Activated effector memory CD4-positive, alpha-beta T cell treated with anti-CD3 and anti-CD28 coated beads, Interleukin-2, amount 50 U/mL, for 16 hours (primary cell): ENCODE measurements at regions not wholly inside any gene's neighbourhood (a gene's known extent, or its start where the extent isn't known, plus 50 kb on each side); places are given as distances from the start of the nearest gene placed in this dataset.
"Not testable (repeated sequence)": the region's sequence is repeated elsewhere in the genome, so short reads cannot be mapped to it uniquely, and the experiment has no call there.

Experiments
- DNase-seq: peaks from one replicate; pipeline ENCODE4 v3.0.0-alpha.2; 2020

DNA sequence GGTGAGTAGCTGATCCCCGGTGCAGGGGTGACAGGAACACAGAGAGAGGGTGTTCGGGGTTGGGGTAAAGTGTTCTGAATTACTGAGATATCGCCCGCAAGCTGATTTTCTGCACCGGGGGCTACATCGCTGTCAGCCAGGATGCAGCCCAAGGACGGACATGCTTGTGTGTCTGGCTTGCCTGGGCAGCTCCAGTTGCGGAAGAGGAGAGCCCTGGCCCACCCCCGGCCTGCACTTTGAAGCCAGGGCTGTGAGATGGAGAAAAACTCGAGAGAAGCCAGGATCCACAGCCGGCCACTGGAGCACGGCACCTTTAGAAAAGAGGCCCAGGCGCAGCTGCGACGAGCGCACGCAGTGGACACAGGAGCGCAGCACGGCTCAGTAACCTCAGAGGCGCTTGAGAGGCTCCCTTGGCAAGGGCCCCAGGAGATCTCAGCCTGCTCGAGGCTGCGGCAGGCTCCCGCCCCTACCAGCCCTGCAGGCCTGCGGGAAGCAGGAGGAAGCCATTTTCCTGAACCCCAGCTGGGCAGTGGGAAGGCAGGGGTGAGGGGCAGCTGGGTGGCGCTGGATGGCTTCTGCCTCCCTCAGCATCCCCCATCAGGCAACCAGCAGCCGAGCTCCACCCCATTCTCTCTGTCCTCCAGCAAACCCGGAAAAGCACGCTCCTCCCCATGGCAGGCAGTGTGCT lies 59.2 kb downstream of the C9orf50 start:
- no peak for DNase-seq

DNA sequence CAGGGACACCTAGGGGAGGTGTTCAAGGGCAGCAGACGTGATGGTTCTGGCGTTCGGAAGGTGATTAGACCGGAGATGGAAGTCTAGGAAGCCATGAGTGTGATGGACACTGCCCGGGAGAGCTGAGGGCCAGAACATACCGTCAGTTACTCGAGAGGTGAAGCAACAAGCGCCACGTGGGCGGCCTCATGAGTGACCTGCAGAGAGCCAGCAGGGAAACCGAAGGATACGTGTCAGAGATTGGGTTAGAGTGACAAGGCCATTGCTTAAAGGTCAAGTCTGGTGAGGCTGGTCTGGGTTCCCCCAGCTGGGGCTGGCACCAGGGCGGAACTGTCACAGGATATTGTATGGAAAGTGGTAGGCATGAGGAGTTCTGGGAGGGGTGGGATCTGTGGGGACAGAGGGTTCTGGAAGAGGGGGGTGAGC lies 60.0 kb downstream of the C9orf50 start:
- DNase-seq: no peak

DNA sequence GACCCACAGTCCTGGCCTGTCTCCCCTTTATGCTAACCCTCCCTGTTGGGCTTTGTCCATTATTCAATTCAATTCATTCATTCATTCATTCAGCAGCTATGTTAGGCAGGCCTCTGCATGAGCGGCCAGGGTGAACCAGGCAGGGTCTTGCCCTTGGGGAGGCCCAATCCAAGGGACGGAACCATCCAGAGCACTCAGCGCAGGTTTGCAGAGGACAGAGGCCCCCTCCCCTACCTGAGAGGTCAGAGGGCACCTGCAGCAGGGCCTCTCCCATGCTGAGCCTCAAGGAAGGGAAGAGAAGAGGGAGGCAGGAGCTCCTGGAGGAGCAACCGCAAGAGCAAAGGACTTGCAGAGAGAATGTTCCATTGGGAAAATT lies 61.4 kb downstream of the C9orf50 start:
- no peak for DNase-seq

DNA sequence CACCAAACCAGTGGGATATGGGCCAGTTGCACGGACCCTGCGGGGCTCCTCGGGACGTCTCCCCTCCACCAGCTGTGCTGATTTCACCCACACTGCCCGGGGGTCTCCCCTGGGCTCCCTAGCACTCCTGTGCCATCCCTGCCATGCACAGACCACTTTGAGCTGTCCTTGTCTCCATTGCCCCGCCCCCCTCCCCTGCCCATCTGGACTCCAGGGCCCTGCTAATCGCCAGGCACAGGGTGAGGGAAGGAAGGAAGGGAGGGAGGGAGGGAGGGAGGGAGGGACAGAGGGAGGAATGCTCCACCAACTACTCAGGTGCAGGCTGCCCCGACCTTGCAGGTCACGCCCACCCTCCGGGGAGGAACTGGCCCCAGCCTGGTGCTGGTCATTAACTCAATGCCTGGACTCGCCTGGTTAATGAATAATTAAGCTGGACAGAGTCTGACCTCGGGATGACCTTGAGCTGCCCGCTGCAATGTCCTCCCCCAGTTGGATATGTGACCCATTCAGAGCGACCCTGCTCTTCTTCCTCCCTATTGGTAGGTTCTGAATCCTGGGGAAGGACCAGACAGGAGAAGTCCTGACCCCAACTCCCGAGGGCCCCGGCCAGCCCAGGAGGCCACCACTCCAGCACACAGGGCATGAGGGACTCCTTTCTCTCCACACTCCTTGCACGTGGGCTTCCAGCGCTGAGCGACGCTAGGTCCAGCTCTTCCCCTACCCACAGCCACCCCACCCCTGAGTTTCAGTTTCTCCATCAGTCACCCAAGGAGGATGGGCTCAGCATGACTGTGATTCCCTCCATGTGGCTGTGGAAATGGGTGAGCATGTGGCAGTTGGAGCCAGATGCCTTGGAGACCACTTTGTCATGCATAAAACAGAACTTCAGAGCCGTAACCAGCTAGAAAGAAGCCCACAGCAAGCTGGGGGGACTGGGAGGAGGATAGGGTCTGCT lies 62.1 kb downstream of the C9orf50 start:
- DNase-seq: no peak

DNA sequence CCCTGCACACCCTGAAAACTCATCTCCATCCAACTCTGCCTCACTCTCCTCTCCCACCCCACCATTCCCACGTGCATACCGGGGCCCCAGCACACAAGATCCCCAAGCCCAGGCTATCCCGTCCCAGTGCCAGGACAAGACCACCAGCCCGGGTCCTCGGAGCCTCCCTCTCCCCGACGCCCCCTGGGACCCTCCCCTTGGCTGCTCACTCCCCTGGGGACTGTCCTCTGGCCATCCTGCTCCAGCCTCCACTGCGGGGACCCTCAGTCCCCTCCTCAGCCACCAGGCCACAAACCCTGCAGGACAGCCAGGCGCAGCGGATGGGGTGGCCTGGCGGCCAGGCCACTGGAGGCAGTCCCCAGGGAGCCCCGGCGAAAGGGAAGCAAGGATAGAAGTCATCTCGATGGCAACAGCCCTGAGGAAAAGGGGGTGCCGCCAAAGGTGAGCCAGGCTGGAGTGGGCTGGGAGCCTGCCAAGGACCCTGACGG lies 62.8 kb downstream of the C9orf50 start:
- no peak for DNase-seq

DNA sequence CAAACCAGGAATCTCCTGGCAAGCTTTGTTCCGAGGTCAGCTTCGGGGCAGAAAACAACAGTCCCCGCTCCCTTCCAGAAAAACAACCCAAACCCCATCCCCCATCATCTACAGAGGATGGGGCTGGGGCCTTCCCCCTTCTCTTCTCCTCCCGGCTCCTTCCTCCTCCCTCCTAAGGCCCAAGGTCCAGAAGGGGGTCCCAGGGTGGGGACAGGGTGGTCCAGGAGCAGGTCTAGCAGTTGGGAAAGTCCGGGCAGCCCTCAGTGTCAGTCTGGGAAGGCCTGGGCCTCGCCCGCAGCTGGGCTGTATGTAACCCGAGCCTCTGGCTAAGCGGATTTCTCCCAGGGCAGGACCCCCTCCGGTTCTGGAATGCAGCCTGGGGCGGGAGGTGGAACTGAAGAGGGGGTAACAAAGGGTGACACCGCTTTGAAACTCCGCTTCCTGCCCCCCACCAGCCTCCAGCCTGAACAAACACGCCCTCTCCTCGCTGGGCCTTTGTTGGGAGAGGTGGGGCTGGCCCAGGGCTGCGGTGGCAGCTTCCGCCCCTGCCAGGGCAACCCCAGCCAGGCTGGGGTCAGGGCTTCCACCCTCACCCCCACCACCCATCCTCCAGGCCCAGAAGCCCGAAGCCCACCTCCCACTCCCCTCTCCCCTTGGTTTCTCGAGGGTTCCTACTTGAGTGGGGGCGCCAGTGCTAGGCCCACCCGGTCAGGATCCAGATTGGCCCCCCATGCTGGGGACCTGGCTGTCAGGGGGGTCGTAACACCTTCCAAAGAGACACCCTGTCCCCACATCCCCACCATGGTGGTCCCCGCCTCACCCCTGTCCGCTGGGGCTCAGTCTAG lies 63.5 kb downstream of the C9orf50 start:
- no peak for DNase-seq

DNA sequence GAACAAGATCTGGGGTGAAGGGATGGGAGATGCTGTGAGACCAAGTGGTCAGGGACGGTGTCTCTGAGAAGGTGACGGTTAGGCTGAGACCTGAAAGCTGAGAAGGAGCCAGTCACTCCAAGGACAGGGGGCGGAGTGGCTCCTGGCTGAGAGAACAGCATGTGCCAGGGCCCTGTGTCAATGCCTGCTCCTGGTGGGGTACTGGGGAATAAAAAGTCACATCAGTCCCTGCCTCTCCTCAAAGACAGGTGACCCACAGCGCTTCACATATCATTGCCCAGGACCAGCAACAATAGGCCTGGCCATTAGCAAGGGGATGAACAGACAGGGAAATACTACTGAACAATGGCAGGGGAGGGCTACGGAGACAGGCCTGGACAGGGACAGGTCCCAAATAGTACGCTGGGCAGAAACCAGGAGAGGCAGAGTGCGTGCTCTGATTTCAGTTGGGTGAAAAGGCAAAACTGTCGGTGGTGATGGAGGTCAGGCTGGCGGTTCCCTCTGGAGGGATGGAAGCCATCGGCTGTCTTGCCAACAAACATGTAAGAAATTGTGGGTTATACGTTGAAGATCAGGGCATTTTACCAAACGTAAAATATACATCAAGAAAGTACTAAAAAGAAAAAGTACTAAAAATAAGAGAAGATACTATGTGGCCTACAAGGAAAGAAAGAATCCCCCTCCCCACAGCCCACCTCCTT lies 64.3 kb downstream of the C9orf50 start:
- DNase-seq: no peak

DNA sequence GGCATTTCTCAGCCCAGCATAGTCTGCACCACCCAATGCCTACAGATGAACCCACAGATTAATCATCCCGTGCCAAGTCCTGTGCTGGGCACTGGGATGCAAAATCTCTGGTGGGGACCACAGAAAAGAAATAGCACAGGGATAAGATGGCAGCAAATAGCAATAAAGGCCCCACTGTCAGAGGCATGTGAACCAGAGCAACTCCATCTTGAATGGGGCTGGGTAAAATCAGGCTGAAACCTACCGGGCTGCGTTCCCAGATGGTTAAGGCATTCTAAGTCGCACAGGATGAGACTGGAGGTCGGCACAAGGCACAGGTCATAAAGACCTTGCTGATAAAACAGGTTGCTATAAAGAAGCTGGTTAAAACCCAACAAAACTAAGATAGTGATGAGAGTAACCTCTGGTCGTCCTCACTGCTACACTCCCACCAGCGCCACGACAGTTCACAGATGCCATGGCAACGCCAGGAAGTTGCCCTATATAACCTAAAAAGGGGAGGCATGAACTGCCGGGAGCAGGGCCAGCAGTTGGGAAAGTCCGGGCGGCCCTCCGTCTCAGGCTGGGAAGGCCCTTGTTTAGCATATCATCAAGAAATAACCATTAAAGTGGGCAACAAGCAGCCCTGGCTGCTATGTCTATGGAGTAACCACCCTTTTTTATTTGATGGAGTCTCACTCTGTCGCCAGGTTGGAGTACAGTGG lies 65.2 kb downstream of the C9orf50 start:
- no peak for DNase-seq

DNA sequence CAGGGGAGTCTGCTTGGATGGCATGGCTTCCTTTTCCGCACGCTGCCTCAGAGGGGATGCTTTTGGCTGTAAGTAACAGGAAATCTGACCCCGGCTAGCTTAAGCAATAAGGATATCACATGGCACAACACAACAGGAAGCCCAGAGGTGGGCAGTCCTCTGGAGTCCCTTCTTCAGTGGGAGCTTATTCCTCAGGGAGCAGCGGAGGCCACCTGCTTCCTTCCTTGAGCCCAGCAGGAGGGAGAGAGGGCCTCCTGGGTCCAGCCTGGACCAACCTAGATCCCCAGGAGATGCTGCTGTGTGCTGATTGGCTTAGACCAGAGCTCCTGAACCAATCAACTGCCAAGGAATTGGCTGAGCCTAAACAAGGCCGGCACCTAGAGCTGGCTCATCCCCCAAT lies 66.3 kb downstream of the C9orf50 start:
- DNase-seq: no peak

DNA sequence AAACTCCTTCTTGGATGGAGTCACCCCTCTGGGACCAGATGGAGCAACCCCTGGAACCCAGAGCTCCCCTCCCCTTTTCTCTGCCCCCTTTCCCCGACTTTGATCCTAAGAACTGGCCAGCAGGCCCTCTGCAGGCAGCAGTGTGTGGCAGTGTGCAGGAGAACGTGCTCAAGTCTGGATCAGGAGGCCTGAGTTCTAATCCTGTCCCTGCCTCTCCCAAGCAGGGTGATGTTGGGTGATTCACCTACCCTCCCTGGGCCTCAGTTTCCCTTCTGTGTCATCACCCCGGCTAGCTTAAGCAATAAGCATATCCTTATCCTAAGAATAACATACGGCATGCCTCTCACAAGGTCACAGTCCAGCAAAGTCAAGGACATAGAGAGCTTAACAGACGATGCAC lies 67.6 kb downstream of the C9orf50 start:
- no peak for DNase-seq

DNA sequence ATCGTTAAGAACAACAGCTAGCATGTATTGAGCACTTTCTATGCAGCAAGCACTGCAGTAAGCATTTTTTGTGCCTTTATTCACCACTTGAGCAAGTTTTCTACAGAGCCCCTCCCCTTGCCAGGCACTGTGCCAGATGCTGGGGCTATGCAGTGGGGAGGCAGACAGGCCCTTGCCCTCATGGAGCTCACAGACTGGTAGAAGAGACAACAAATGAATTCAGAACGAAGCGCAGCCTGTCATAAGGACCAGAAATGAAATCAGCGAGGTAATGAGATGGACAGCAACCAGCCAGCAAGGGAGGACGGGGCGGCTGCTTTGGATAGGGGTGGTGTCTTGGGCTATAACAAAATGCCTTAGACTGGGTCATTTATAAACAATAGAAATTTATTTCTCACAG lies 68.8 kb downstream of the C9orf50 start:
- no peak for DNase-seq

DNA sequence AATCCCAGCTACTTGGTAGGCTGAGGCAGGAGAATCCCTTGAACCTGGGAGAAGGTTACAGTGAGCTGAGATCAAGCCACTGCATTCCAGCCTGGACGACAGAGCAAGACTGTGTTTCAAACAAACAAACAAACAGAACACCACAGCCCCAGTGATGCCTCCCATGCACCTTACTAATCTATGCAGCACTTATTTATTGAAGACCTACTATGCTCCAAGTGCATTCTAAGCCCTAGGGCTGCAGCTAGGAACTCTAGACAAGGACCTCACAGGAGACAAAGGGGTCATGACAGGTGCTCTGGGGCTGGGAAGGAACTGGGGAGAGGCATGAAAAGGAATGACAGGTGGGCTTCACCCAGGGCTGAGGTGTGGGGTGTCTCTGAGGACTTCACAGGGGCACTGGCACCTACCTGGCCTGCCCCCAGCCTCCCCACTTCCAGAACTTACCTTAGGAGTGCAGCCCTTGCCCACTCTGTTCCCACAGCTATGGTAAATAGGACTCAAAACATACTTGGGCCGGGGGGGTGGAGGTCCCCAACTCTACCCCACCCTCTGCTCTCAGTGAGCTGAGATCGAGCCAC lies 69.4 kb downstream of the C9orf50 start:
- no peak for DNase-seq

DNA sequence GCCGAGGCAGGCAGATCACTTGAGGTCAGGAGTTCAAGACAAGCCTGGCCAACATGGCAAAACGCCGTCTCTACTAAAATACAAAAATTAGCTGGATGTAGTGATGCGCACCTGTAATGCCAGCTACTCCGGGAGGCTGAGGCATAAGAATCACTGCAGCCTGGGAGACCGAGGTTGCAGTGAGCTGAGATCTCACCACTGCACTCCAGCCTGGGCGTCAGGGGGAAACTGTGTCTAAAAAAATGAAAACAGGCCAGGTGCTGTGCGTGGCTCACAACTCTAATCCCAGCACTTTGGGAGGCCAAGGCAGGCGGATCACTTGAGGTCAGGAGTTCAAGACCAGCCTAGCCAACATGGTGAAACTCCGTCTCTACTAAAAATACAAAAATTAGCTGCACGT lies 69.9 kb downstream of the C9orf50 start:
- not testable (repeated sequence) for DNase-seq

DNA sequence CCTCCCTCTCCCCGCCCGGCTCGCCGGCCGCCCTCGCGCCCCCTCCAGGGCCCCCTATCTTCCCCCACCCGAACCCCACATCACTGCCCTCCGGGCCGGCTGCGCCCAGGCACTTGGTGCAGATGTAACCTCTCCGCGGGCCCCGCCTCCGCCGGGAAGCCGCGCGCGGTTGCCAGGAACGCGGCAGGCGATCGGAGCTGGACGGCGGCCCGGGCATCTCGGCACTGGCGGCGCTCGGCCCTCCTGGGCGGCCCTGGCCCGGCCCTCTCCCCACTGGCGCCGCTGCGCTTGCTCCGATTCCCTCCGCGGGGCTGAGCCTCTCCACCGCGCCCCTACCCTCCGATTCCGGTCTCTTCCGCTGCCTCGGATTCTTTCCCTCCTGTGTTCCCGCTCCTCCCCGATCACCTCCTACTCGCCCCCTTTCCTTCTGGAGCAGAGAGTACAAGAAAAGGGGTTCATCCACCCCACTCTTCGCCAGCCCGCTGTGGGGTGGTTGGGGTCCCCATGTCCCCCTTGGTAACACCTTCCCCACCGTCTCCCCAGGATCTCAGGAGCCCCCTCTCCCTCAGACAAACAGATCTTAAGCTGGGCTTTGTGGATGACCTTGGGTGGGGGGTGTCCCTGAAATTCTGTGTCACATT lies 70.6 kb downstream of the C9orf50 start:
- peak; percentile 69 for DNase-seq

DNA sequence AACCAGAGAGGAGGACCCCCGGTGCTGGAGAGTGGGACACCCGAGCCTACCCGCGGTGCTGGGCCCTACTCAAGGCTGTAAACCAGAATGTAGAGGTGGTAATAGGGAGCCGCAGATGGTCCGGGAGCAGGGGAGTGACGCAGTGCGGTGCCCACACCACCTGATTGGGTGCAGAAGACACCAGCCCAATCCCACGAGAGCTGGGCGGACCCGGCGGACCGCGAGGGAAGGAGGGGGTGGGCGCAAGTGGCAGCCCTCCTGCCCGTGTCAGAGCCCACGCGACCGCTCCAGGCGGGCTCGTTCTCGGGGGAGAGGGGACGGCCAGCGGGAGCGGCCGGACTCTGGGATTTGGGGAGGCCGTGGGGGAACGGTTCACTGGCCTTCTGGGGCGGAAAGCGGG lies 71.2 kb downstream of the C9orf50 start:
- DNase-seq: no peak

DNA sequence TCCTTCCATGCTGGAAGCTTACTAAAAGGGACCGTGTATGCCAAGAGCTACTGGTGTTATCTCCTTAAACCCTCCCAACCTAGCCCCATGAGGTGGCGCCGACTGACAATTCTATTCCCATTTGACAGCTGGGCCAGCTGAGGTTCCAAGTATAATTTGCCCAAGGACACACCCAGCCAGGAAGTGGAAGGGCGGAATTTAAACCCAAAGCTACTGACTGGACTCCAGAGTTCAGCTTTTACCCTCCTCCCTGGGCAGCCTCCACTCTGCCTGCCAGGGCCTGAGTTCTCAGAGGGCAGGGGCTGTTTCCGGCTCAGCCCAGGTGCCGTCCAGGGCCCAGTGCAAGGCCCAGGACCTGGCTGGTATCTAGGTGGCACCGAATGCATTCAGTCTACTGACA lies 71.8 kb downstream of the C9orf50 start:
- DNase-seq: no peak

DNA sequence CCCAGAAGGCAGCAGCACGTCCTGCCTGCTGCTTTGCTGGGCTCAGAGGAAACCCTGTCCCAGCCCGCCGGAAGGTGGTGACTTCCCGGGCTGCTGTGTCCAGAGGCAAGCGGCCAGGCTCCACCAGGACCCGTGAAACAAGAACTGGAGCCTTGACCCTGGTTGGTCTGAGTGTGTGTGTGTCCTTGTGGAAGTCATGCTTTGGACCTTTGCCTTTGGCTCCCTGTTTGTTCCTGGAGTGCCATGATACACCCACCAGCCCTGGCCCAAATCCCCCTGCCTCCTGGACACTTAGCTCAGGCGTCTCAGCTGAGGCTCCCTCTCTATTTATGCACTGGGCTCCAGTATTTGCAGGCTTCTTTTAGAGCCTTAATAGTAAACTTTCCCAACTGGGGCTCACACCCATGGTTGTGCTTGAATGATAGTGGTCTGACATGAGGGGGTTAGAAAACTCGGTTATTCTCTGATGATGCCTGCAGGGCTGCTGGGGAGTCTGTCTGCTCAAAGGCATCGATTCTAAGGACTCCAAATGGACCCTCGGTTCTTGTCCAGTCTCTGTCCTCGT lies 72.2 kb downstream of the C9orf50 start:
- DNase-seq: no peak

DNA sequence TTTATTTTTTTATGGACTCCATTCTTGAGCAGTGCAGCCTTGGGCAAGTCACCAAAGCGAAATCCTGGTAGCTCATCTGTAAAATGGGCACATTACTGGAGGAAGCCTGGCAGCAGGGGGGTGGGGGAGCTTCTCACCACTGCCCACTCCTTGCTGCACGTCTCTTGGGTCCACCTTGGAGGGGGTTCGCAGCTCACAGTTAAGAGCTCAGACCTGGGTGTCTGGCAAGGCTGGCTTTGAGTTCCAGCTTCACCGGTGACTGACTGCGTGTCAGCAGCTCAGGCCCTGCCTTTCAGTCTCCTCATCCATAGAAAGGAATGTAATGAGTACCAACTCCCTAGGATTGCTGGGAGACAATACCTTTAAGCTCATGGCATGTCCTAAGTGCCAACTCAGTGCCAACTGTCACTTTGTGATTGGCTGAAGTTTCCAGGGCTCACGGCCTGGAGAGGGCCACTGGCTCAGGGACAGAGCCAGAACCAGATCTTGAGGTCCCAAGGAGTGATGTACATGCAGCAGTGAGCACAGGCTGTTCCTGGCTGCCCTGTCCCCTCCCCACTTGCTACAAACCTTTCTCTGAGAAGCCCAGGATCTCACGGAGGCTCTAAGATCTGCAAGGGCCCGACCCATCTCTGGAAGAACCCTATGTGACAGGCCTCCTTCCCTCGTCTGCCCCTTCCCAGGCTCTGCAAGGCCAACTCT lies 72.9 kb downstream of the C9orf50 start:
- no peak for DNase-seq

DNA sequence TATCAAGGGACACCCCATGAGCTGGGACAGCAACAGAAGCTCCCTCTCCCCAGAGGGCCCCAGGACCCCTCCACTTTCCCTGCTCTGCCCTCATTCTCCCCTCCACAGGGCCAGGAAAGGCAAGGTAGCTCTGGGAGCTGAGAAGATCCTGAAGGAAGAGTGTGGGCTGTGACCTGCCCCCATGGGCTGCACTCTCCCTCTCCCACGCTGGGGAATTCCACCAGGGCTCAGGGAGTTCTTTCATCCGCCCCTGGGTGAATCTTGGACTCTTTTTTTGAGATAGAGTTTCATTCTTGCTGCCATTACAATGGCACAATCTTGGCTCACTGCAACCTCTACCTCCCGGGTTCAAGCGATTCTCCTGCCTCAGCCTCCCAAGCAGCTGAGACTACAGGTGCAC lies 73.8 kb downstream of the C9orf50 start:
- DNase-seq: no peak

DNA sequence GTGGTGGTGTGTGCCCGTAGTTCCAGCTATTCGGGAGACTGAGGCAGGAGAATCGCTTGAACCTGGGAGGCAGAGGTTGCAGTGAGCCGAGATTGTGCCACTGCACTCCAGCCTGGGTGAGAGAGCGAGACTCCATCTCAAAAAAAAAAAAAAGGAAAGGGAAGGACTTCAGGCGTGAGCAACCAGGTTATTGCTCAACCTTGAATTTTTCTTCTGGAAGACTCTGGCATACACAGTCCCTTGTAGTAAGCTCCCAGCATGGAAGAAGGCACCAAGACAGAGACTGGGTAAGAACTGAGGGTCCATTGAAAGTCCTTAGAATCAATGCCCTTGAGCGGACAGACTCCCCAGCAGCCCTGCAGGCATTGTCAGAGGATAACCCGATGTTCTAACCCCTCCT lies 75.0 kb downstream of the C9orf50 start:
- not testable (repeated sequence) for DNase-seq
